ENCODE measurements at regions not wholly inside any gene's neighbourhood (a gene's known extent, or its start where the extent isn't known, plus 50 kb on each side); places are given as distances from the start of the nearest gene placed in this dataset.

DNA sequence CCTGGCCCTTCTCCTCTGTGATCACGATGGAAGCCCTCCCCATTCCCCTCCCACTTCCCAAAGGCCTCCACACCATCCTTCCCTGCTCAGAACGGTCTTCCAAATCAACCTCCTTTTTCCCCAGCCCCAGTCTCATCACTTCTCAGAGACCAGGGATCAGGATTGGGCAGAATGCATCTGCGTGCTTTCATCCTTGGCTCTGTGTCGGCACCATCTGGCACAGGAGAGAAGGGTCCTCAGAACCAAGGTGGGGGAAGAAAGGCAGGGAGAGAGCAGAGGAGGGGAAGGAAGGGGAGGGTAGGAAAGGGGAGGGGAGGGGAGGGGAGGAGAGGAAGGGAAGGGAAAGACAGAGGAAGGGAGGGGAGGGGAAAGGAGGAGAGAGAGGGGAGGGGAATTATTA lies 52.4 kb upstream of the FICD start:
- no peak for DNase-seq (ENCODE audit: low spot score)

DNA sequence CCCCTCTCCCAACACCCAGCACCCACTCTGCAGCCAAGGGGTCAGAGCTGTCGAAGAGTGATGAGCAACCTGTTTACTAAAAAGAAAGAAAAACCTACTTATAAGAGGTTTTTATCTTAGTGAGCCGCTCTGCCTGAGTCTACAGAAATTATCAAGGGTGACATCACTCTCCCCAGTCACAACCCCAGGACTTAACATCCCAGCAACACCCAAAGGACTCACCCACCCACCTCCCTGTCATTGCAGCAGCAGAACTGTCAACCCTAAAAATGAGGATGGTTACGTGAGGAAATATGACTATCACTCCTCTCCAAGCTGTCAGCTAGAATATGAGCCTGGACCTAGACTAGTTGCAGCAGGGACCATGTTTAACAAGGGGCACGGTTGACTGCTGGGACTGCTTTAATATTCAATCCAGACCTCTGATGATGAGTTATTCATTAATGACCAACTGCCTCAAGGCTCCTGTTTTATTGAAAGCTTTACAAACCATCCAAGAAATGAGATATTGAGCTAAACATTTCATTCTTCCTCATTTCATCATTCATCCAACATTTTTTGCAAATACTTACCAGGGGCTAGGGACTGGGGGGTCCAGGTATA lies 53.9 kb upstream of the FICD start:
- DNase-seq (ENCODE audit: low spot score) = no peak

DNA sequence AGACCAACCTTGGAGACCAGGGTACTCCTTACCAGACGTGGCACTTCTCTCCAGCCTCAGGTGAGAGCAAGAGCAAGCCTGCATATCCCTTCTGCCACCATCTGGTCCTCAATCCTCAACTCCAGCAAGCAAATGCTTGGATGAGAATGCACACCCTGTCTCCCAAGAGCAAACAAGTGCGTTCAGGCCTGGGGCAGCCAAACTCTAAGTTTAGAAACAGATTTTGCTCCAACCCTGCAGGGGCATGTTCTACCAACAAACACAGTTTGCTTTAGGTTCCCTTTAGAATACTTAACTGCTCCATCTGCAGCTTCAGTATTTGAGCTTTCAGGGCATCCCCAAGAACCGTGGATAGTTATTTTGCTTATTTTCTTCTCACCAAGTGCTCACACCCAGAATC lies 55.9 kb upstream of the FICD start:
- DNase-seq (ENCODE audit: low spot score) = no peak

DNA sequence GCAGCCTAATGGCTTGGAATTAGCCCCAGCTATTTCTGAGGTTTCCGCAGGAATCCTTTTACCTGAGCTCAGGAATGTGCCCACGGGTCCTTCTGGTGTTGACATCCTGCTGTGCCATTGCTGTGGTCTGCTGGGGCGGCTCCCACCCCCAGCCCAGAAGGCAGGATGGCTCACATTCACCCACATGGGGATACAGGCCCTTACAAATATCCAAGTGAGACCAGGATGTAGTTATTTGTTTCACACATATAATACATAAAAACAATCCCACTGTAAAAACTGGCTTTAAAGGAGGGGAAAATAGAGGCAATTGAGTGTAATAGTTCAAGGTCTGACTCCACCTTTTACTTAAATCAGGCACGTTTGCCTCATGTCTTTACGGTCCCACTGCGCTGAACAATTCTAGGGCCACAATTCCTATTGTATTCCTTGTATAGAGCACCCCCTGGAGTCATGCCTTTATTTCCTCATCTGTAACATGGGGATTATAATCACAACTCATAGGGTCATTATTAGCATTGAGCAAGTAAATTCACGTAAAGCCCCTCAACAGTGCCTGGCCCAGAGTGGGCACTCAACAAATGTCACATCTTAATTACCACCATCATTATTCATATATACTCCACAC lies 57.2 kb upstream of the FICD start:
- DNase-seq (ENCODE audit: low spot score) = no peak

DNA sequence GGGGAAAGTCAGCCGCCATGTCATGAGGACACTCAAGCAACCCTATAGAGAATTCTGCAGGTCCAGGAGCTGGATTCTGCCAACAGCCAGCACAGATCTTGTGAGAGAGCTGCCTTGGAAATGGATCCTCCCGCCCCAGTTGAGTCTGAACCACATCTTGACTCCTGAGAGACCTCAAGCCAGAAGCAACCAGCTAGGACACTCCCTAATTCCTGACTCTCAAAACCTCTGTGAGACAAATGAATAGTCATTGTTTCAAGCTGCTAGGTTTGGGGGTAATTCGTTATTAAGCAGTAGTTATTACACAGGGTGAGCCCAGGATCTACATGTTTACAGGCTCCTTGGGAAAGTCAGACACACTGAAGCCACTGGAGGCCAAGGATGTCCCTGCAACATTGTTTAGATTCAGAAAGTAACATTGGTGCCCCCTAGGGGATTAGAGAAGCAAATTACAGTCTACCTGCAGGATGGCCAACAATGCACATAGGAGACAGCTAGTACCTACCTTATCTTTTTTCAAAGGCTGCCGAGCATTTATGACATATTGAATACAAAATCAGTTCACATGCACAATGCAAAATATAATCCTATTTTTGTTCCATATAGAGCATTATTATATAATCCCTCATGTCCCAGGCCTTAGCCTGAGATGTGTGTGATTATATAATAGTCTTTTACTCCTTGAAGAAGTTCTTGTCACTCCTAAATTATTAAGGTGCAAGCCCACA lies 57.9 kb upstream of the FICD start:
- peak; percentile 39 for DNase-seq (ENCODE audit: low spot score)

DNA sequence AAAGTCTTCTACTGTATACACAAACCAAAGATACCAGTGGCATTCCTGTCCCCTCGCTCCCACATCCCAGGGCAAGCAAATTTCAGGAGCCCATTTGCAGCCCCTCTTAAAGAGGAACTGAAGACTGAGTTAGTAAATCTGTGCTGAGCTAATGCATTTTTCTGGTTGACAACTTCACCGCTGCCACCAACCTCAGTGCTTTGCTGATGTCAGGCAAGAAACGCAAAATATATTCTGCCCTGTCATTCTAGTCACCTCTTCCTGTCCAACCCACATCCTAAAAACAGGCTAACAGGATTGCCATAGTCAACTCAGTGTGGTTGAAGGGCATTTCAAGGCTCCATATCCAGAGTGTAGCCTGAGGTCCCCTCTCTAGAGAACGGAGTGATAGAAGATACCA lies 59.4 kb upstream of the FICD start:
- DNase-seq (ENCODE audit: low spot score) = no peak

DNA sequence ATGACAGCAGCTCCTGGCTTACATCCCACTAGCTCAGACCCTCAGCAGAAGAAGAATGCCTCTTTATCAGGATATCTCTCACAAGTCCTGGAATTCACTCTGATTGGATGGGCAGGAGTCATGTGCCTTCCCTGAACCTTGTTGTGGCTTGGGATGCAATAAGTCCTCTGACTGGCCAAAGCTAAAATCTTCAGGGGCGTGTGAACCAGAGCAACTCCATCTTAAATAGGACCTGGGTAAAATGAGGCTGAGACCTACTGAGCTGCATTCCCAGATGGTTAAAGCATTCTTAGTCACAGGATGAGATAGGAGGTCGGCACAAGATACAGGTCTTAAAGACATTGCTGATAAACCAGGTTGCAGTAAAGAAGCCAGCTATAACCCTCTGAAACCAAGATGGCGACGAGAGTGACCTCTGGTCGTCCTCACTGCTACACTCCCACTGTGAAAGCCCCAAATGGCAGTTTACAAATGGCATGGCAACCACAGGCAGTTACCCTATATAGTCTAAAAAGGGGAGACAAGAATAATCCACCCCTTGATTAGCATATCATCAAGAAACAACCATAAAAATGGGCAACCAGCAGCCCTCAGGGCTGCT lies 60.4 kb upstream of the FICD start:
- DNase-seq (ENCODE audit: low spot score) = no peak

DNA sequence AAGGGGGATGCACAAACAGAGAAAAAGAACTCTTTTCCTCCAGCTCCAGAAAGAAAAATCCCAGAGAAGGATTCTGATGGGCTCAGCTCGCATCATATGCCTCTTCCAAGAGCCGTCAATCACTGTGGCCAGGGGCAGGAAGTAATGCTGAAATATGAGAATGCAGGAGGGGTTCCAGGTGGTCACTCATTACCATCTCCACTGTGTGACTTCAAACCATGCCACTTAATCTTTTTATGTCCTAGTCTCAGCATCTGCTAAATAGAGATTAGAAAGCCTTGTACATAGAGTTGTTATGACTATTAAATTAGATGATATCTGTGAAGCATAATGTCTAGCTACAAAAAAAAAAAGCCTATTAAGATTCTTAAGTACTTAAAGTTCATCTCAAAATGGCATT lies 65.6 kb upstream of the FICD start:
- DNase-seq (ENCODE audit: low spot score) = no peak

DNA sequence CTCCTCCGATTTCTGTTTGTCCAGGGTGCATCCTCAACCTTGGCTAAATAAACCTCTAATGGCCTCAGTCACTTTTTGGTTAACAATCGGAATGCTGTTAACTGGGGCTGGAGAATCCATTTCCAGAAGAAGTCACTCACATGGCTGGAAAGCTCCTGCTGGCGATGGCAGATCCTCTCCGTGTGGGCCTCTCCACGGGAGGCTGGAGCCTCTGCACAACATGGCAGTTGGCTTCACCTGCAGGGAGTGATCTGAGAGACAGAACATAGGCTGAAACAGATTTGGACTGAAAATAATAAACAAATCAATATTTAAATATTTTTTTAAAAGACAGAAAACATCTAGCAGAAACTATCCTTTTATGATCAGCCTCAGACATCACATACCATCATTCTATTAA lies 66.8 kb upstream of the FICD start:
- no peak for DNase-seq (ENCODE audit: low spot score)

DNA sequence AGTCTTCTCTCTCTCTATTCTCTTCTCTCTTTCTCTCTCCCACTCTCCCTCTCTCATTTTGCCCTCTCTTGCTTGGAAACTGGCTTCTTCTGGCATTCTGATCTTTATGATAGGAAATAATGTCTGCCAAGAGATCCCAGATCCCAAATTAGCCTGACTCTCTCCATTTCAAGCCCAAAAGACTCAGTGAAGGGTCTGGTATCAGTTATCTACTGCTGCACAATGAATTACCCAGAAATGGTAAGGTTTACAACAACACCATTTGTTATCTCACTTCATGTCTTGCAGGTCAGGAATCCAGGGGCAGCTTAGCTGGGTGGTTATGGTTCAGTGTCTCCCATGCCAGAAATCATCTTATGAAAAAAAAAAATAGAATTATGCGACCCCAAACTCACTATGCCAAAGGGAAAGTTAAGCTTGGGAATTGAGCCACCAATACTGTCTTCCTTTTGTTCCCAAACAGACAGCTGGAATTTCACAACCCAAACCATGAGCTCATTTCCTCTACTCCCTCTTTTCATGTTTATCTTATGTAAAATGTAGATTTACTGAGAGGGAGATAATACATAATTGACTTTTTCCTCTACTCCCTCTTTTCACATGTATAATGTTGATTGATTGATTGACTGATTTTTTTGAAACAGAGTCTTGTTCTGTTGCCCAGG lies 67.8 kb upstream of the FICD start:
- no peak for DNase-seq (ENCODE audit: low spot score)

DNA sequence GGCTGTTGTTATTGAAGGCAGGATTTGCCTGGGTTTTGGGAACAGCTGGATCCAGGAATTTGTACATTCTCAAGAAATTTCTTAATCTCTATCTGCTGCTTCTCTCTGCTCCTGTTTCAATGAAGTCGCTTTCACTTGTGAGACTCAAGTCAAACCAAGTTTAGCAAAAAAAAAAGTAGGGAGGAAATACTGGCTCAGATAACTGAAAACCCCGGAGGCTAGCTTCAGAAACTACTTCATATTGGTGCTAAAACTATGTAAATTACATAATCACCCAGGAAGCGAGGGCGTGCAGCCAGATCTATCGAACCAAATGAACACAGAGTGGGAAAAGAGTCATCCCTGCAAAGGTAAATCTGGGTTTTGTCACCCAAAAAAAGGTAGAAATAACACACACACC lies 68.3 kb upstream of the FICD start:
- no peak for DNase-seq (ENCODE audit: low spot score)

DNA sequence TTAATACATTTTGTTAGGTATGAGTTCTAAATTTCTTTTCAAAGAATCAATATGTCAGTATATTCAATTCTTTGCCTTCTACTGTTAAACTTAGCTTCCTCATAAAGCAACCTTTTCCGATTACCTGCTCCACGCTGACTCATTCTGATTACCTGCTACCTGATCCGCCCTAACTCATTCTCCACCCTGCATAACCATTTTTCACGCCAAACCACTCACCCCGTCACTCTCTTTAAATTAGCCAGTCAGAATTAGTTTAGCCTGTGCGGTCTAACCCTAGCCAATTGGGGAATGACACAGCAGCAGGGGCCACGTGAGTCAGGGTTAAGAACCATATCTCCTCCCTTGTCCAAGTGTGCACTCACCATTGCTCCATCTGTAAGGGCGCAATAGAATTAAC lies 72.2 kb upstream of the FICD start:
- no peak for DNase-seq (ENCODE audit: low spot score)

DNA sequence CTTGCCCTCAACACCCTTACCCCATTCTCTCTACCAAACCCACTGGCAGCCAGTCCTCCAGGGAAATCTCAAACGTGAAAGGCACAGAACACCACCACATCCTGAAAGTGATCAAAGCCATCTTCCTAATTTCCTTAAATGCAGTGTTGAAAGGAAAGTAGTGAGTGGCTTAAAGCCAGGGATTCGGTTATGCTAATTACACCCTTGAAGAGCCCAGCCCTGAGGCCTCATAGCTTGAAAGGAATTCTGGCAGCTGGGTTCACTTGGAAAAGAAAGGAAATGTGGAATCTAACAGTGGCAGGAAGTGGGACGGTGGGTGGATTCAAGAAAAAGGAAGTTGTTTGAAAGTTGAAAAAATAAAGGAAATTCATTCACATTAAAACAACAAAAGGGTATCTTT lies 73.0 kb upstream of the FICD start:
- no peak for DNase-seq (ENCODE audit: low spot score)

DNA sequence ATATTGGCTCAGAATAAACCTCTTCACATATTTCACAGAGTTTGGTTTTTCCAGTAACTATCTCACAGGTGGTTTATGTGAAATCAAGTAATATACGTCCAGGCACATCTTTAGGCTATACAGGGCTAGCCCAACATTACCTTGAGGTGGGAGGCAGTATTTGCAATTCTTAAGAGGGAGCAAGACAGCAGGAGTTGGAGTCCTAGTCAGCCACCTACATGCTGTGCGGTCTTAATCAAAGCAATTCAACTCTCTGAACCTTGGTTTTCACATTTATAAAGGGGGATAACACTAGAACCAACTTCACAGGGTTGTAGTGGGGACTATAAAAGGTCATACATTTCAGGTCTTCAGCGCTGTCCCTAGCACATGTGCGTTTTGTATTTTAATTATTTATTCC lies 73.5 kb upstream of the FICD start:
- no peak for DNase-seq (ENCODE audit: low spot score)

DNA sequence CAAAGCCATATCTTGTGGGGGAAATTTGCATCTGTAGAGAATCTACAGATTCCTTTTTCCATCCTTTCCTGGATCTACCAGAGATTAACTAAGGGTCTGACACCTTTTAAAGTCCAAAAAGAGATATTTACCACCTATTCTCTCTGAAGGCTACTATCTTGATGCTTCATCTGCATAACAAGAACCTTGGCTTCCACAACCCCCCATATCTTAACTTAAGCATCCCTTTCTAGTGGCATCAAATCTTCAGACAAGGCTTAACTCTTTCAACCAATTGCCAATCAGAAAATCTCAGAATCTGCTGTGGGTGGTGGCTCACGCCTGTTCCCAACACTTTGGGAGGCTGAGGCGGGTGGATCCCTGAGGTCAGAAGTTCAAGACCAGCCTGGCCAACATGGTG lies 74.3 kb upstream of the FICD start:
- DNase-seq (ENCODE audit: low spot score) = no peak

DNA sequence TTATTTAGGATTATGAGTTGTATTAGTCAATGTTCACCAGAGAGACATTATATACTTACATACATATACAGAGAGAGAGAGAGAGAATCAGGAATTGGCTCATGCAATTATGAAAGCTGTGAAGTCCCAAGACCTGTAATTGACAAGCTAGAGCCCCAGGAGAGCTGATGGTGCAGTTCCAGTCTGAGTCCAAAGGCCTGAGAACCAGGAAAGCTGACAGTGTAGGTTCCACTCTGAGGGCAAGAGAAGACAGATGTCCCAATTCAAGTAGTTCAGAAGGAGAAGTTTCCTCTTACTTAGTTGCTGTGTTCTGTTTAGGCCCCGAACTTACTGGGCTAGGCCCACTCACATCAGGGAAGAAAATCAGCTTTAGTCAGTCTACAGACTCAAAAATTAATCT lies 76.4 kb upstream of the FICD start:
- DNase-seq (ENCODE audit: low spot score) = no peak

DNA sequence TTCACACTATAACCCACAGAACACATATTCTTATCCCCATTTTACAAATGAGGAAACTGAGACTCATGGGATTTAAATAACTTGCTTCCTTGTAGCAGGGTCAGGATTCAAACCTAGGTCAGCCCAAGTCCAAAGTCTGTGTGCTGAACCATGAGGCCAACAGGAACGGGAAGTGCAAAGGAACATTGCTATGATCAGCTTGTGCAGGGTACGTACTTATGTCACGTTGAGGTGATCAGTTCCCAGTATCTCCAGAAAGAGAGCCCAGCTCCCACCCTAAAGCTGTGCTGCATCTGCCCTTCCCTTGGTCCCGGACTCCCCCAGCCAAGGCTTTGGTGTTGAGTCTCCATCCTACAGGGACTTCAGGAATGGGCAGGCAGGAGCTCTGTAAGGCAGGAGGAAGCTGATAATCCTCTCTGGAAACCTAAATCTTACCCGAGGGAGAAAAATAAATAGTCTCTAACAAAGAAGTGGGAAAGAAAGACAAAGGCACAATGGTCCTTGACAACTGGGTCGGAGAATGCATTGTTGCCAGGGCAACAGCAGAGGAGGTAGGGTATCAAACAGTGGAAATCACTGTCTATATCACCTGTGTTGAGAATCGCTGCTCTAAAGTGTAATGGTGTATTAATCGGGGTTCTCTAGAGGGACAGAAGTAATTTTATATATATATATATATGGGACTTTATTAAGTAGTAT lies 82.5 kb upstream of the FICD start:
- DNase-seq (ENCODE audit: low spot score) = no peak

DNA sequence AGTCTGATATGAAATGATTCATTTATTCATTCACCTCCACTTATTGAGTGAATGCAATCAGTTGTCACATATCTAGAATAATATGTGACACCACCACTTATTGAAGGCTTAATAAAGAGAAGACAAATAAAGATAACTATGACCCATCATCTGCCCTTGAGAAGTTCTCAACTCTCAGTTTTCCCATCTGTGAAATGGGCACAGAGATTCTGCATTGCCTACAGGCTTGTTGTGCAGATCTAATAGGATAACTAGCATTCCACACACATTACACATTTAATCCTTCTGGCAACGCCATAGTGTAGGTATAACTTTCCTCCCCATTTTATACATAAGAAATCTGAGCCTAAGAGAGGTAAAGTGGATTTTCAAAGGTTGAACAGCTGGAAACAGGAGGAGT lies 84.2 kb upstream of the FICD start:
- DNase-seq (ENCODE audit: low spot score) = no peak

DNA sequence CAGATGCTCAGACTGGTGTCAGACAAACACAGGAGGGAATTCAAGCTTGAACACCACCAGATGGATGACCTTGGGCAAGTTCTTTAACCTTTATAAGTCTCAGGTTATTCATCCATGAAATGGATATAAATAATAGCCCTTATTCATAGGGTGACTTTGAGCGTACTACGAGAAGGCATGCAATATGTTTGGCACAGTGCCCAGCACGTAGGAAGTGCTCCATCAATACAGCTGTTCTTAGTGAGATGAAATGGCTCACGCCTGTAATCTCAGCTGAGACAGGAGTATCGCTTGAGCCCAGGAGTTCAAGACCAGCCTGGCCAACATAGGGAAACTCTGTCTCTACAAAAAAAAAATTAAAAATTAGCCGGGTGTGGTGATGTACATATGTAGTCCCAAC lies 84.8 kb upstream of the FICD start:
- no peak for DNase-seq (ENCODE audit: low spot score)

DNA sequence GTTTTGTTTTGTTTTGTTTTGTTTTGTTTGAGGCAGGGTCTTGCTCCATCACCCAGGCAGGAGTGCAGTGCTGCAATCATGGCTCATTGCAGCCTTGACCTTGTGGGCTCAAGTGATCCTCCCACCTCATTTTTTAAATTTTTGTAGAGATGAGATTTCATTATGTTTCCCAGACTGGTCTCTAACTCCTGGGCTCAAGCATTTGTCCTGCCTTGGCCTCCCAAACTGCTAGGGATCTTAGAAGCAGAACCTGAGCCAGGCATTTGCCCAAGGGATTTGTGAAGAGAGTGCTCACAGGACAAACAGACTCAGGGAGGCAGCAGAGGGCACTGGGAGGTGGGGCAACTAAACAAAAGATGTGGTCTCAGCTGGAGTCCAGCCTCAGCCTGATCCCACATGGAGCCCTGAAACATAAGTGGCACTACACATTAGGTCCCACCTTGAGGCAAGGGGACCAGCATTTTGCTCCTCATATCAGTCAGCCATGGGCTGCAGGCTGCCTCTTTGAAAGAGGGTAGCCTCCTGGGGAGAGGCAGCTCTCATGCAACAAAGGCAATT lies 86.2 kb upstream of the CMKLR1 start:
- no peak for DNase-seq (ENCODE audit: low spot score)

DNA sequence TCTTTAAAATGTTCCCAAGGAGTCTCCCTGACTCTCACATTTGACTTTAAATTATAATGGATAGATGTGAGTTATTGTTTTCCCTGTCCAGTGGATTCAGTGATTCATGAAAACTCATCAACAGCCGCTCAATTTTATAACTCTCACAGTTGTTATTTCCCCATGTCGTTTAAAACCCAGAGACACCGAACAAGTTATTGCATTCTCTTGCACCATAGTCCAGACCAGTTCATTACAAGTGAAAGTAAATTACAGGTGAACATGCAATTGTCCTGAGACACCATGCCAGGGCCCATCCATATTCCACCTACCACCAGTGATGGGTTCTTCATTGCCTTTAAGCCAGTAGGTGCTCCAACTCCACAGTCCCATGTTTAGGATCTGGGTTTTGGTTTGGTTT lies 85.7 kb upstream of the CMKLR1 start:
- no peak for DNase-seq (ENCODE audit: low spot score)

DNA sequence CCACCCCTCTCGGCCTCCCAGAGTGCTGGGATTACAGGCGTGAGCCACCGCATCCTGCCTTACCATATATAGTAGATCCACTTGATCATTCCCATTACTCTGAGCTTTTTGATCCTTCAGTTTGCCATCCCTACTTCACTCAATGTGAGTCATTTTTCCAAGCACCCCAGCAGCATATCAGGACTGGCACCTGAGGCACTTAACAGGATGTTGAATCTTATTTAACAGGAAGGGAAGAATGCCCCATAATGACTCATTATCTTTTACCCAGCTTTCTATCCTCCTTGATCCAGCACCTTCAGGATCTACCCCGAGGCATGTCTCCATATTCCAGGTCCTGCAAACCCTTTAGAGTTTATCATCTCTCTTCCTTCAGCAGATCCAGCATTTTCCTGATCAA lies 84.9 kb upstream of the CMKLR1 start:
- DNase-seq (ENCODE audit: low spot score) = no peak

Measured in activated CD4-positive, alpha-beta T cell treated with anti-CD3 and anti-CD28 coated beads, Interleukin-2, Interleukin-4, amounts not matched to agents 100 ng/mL and 50 ng/mL, durations not matched to agents 16 hours and 8 hours (primary cell).